Psoas muscle (tissue), 7 donors: ENCODE measurements at regions not wholly inside any gene's neighbourhood (a gene's known extent, or its start where the extent isn't known, plus 50 kb on each side); places are given as distances from the start of the nearest gene placed in this dataset.

ENCODE experiments used
- ATAC-seq, 4 donors: fragments of 200-7000 bp; cut with Tn5 transposase; one replicate each; pipeline ENCODE4 v1.9.1; 2020; ENCODE audit warnings: moderate library complexity in 3 of 4, mild to moderate bottlenecking in 2 of 4
- DNase-seq, 2 donors: peaks; one replicate each; pipeline ENCODE4 v3.0.0-alpha.2; 2020
- H3K27ac ChIP-seq: fragments of 200-600 bp; one replicate; pipeline ENCODE4 v1.8.0; 2022
- H3K27me3 ChIP-seq, 3 donors: fragments of 200-600 bp in 1 of 3; one replicate each; pipeline versions ENCODE4 v1.6.1 to v1.8.0; 2013 to 2022; ENCODE audit warnings: low read length in 2 of 3, mild to moderate bottlenecking in 2 of 3, moderate library complexity in 1 of 3; ENCODE audit not compliant: insufficient read depth in 3 of 3
- H3K36me3 ChIP-seq, 2 donors: fragments of 200-600 bp in 1 of 2; one replicate each; pipeline versions ENCODE4 v1.6.1 to v1.8.0; 2013 to 2022; ENCODE audit warnings: low read depth in 1 of 2, mild to moderate bottlenecking in 1 of 2, moderate library complexity in 1 of 2; ENCODE audit not compliant: insufficient read depth in 1 of 2
- H3K4me1 ChIP-seq: fragments of 200-600 bp; one replicate; pipeline ENCODE4 v1.8.0; 2022
- H3K4me3 ChIP-seq: fragments of 200-600 bp; one replicate; pipeline ENCODE4 v1.8.0; 2022; ENCODE audit warnings: mild to moderate bottlenecking
- H3K9me3 ChIP-seq: fragments of 200-600 bp; one replicate; pipeline ENCODE4 v1.8.0; 2022
- CTCF ChIP-seq: fragments of 200-600 bp; IDR thresholded peaks from one replicate; pipeline ENCODE4 v1.8.0; 2022; ENCODE audit warnings: antibody characterized with exemption
- WGBS, 3 donors: extraction: QIAGEN DNeasy Blood & Tissue Kit; methylation state at CpG; one replicate each; pipeline versions ENCODE4 v1.1.6 to v1.1.7; 2013; 5-methylcytosine and 5-hydroxymethylcytosine counted together
- intact Hi-C, 2 donors: fragments of 100-400 bp; cut with DNase I; formaldehyde crosslinking; loops; one replicate each; pipeline versions ENCODE4 v1.11.0 to v1.14.2; 2022
- donor health status: healthy with polysubstance abuse.
- donor health status: DM: no; HTN: no; CAD: no; lungs with moderate emphysema.
- donor health status: Bipolar disorder and iron deficiency.
- donor health status: healthy.
- donor health status: DM: yes; HTN: yes; CAD: no.
- donor health status: DM: no; HTN: no; CAD: no.
- donor health status: DM: yes; HTN: yes; CAD: no.

DNA sequence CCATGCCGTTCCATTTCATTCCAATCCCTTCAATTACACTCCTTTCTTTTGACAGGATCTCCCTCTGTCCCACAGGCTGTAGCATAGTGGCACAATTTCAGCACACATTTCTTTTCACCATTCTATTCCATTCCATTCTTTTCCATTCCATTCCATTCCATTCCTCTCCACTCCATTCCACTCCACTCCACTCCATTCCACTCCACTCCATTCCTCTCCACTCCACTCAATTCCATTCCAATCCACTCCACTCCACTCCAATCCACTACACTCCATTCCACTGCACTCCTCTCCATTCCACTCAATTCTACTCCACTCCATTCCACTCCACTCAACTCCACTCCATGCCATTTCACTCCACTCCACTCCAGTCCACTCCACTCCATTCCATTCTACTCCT is 1495.1 kb downstream of the TSPY10 start:
- no peak for TF ChIP-seq CTCF
- 63 to 68% methylated on average over 1 of the region's 1 CpG; no CpG with 5 or more reads in 1 of the 3 donors for WGBS, 3 donors
- Histone ChIP-seq H3K4me1 (no peaks in the 10 kb centered on the region), H3K27ac (no peak overlapping the region), H3K4me3 (no peak overlapping the region), H3K9me3 (no peaks in the 10 kb centered on the region), H3K36me3 (no peaks in the 10 kb centered on the region), H3K27me3 (no peaks in the 10 kb centered on the region)
- ATAC-seq (no peak), DNase-seq (no peak)
- intact Hi-C loops: no loop called here

DNA sequence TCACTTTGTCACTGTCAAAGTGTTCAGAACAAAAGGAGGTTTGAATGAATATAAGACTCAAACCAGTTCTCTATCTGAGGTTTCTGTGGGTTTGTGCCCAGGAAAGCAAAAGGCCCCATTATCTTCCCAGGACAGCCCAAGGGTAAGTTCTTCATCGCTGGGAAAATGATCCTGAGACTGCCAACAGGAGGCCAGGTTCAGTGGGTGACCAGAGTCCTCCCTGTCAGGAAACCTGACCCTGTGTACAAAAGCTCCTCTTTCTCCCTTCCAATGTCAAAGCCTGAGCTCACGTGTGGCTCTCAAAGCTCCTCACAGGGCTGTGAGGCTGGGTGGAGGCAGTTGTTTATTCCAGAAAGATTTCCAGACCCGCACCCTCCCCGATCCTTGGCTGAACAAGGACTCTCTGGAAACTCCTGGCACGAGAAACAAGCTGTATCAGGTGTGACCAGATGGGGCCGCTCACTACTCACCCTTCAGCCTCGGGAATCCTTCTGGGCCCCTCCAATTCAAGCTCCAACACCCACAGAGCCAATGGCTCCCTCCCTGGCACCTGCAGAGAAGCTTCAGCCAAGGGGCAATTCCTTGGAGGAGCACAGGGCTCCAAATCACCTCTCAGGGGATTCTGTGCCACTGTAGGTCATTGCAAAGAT is 1516.7 kb downstream of the TSPY10 start:
- Histone ChIP-seq H3K4me3 (no peak overlapping the region), H3K36me3 (no peaks in the 10 kb centered on the region), H3K27ac (no peak overlapping the region), H3K4me1 (no peaks in the 10 kb centered on the region), H3K27me3 (no peaks in the 10 kb centered on the region), H3K9me3 (no peaks in the 10 kb centered on the region)
- ATAC-seq (no peak), DNase-seq (no peak)
- no peak for TF ChIP-seq CTCF
- 37 to 39% methylated on average over 6 to 7 of the region's 7 CpGs; no CpG with 5 or more reads in 1 of the 3 donors for WGBS, 3 donors
- intact Hi-C loops: no loop called here

GRCh38 chrY:11063486-11063885 is 1535.8 kb downstream of the TSPY10 start:
- no peaks in the 10 kb centered on the region for H3K9me3 ChIP-seq
- H3K4me1 ChIP-seq: no peaks in the 10 kb centered on the region
- H3K36me3 ChIP-seq: no peaks in the 10 kb centered on the region
- H3K4me3 ChIP-seq: no peak overlapping the region
- no peaks in the 10 kb centered on the region for H3K27me3 ChIP-seq
- no peak for TF ChIP-seq CTCF
- intact Hi-C loops: no loop called here
- WGBS, 3 donors: 71 to 94% methylated on average over 3 to 9 of the region's 9 CpGs; no CpG with 5 or more reads in 1 of the 3 donors
- no peak for DNase-seq
- ATAC-seq: no peak
- no peak overlapping the region for H3K27ac ChIP-seq

GRCh38 chrY:11063960-11064359 is 1536.3 kb downstream of the TSPY10 start:
- TF ChIP-seq CTCF: no peak
- intact Hi-C loops: no loop called here
- 28% methylated on average over 2 of the region's 2 CpGs; no CpG with 5 or more reads in 1 of the 3 donors for WGBS, 3 donors
- no peak for ATAC-seq
- Histone ChIP-seq H3K36me3 (no peaks in the 10 kb centered on the region), H3K27me3 (no peaks in the 10 kb centered on the region), H3K4me1 (no peaks in the 10 kb centered on the region), H3K9me3 (no peaks in the 10 kb centered on the region), H3K4me3 (no peak overlapping the region), H3K27ac (no peak overlapping the region)
- DNase-seq: no peak

- DNase-seq (no peak), ATAC-seq (no peak)
- intact Hi-C loops: no loop called here
- Histone ChIP-seq H3K36me3 (no peaks in the 10 kb centered on the region), H3K4me1 (no peaks in the 10 kb centered on the region), H3K27me3 (no peaks in the 10 kb centered on the region), H3K27ac (no peak overlapping the region), H3K9me3 (no peaks in the 10 kb centered on the region), H3K4me3 (no peak overlapping the region)
- 0 to 23% methylated on average over 1 of the region's 1 CpG; no CpG with 5 or more reads in 1 of the 3 donors for WGBS, 3 donors
- TF ChIP-seq CTCF: no peak
Observed at GRCh38 chrY:11064376-11064775, 1536.7 kb downstream of the TSPY10 start.
